Keratinocyte (primary cell): ENCODE measurements at regions not wholly inside any gene's neighbourhood (a gene's known extent, or its start where the extent isn't known, plus 50 kb on each side); places are given as distances from the start of the nearest gene placed in this dataset.

ENCODE experiments used
- CTCF ChIP-seq, 3 experiments: IDR thresholded peaks in 1 of 3; conservative IDR thresholded peaks in 1 of 3; optimal IDR thresholded peaks in 1 of 3; 2 replicates in 2 of 3; 3 replicates in 1 of 3; pipeline versions ENCODE3 to v1.5.1; 2011; ENCODE audit warnings: low read length in 3 of 3, mild to moderate bottlenecking in 3 of 3, moderate library complexity in 2 of 3, control low read depth in 1 of 3, inconsistent platforms in 1 of 3; ENCODE audit not compliant: insufficient read depth in 2 of 3; ENCODE audit errors: extremely low read depth in 1 of 3
- EZH2 ChIP-seq: IDR thresholded peaks from one replicate; pipeline ENCODE4 v1.6.1; 2012; ENCODE audit warnings: inconsistent platforms, mild to moderate bottlenecking, low read length, moderate library complexity

- no peak for TF ChIP-seq CTCF (optimal IDR thresholded peaks at IDR 0.05 in 1 of 3, IDR thresholded peaks at IDR 0.05 in 1 of 3, conservative IDR thresholded peaks at IDR 0.05 in 1 of 3; ENCODE audit: extremely low read depth in 1 of 3, insufficient read depth in 2 of 3, low read length in 3 of 3)
- no peak for TF ChIP-seq EZH2
These were observed 643.9 kb upstream of the ZNF608 start for GRCh38 chr5:125390326-125390725.
